Coronary artery (tissue), 2 donors: ENCODE measurements at regions not wholly inside any gene's neighbourhood (a gene's known extent, or its start where the extent isn't known, plus 50 kb on each side); places are given as distances from the start of the nearest gene placed in this dataset.
A peak's percentile ranks its signal among the peaks of the same experiment; 100 is the strongest.

ENCODE experiments used
- DNase-seq: peaks from one replicate; pipeline ENCODE4 v3.0.0-alpha.2; 2017; ENCODE audit warnings: low spot score
- H3K27ac ChIP-seq, 2 donors: fragments of 200-600 bp; sonication (generic); one replicate each; pipeline ENCODE4 v1.5.1; 2016 to 2019
- H3K4me3 ChIP-seq: fragments of 200-600 bp; sonication (generic); 2 replicates; pipeline ENCODE4 v1.5.1; 2016; ENCODE audit warnings: mild to moderate bottlenecking, moderate library complexity
- CTCF ChIP-seq: fragments of 200-600 bp; sonication (generic); IDR thresholded peaks from one replicate; pipeline ENCODE4 v1.5.1; 2019; ENCODE audit warnings: antibody characterized with exemption

DNA sequence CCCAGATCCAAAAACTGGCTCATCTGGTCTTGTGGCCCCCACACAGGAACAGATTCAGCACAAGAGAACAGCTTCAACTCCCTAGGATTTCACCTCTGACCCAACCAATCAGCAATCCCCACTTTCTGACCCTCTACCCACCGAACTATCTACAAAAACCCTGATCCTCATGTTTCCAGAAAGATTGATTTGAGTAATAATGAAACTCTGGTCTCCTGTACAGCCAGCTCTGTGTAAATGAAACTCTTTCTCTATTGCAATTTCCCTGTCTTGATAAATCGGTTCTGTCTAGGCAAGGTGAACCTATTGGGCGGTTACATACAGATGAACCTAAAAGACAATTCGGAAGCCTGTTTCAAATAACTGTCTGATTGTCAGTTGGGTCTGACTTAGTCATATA is 847.6 kb upstream of the ALCAM start:
- Histone ChIP-seq H3K27ac (no peak overlapping the region), H3K4me3 (no peak overlapping the region)
- TF ChIP-seq CTCF: no peak
- no peak for DNase-seq

- Histone ChIP-seq H3K4me3 (no peak overlapping the region), H3K27ac (no peak overlapping the region)
- no peak for TF ChIP-seq CTCF
- no peak for DNase-seq
These were observed 847.1 kb upstream of the ALCAM start for GRCh38 chr3:104519468-104520227.

GRCh38 chr3:104520228-104520655 is 846.5 kb upstream of the ALCAM start:
- Histone ChIP-seq H3K4me3 (no peak overlapping the region), H3K27ac (peak overlapping the region in 1 of 2 donors; percentile 16)
- no peak for TF ChIP-seq CTCF
- no peak for DNase-seq

DNA sequence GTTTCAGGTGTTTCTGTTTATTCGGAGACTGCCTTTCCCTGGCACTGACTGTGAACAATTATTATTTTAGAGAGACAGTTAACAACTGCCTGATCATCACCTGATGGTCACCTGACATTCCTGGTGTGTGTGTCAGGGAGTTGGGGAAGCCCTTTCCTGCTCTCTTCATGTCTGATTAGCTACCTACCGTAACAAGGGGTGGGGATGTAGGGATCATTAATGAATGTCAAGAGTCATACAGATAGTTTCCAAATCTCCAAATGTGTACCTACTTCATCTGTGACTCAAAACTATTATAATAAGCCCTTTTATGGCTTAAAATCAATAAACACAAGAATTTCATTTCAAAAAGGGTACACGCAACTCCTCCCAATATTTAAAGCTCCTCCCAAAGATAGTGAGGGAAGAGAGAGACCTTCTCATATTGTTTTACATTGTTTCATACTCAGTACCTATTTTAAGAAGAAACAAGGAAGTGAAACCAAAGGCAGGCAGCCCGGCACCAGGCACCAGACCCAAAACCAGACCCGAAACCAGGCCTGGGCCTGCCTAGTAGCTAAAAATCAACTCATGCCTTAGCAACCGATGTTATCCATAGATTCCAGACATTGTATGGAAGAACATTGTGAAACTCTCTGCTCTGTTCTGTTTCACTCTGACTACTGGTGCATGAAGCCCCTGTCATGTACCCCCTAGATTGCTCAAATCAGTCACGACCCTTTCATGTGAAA is 844.9 kb upstream of the ALCAM start:
- H3K4me3 ChIP-seq: no peak overlapping the region
- no peak for TF ChIP-seq CTCF
- H3K27ac ChIP-seq: peak overlapping the region in 1 of 2 donors; percentile 11
- no peak for DNase-seq

DNA sequence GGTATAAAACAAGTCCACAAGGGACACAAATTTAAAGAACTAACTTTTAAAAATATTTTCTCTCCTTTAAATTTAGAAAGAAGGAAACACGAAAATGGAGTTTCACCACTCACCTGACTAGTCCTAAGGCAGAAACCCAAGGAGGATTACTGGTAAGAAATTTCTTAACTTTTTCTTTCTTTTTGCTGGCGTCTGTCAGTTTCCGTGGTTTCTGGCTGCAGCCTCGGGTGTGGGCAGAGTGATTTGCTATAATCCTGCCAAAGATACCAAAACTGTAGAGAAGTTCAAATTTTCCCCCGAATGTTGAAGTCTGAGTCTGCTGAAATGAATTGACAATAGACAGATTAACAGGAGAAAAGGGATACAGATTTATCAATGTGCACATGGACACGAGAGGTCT is 843.6 kb upstream of the ALCAM start:
- Histone ChIP-seq H3K27ac (no peak overlapping the region), H3K4me3 (no peak overlapping the region)
- TF ChIP-seq CTCF: no peak
- DNase-seq: no peak

DNA sequence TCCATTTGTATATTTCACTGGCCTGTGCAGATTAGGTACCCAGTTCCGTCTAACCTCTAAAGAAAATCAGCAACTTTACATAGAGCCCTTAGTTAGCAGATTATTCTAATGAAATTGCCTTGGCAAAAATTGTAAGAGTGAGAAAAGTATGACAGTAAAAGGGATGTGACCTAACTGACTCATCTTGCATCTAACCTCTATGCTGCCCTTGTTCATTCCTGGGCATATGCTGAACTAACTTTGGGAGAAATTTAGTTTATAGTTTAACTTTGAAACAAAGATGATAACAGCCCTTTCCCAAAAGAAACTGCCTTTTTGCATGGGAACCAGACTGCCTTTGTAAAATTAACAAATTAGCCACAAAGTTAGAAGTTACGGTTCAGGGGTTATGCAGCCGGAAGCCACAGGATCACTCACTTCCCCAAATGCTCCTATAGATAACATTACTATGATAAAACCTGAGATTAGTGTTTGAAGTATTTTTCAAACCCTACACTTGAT is 839.8 kb upstream of the ALCAM start:
- no peak for TF ChIP-seq CTCF
- no peak for DNase-seq
- H3K4me3 ChIP-seq: no peak overlapping the region
- no peak overlapping the region for H3K27ac ChIP-seq
